NCI-H1417 (cell line): ENCODE measurements at regions not wholly inside any gene's neighbourhood (a gene's known extent, or its start where the extent isn't known, plus 50 kb on each side); places are given as distances from the start of the nearest gene placed in this dataset.

ENCODE experiments used
- DNase-seq, 3 experiments: peaks; one replicate each; lab custom pipeline; 2025; lab: John Stamatoyannopoulos, UW

DNA sequence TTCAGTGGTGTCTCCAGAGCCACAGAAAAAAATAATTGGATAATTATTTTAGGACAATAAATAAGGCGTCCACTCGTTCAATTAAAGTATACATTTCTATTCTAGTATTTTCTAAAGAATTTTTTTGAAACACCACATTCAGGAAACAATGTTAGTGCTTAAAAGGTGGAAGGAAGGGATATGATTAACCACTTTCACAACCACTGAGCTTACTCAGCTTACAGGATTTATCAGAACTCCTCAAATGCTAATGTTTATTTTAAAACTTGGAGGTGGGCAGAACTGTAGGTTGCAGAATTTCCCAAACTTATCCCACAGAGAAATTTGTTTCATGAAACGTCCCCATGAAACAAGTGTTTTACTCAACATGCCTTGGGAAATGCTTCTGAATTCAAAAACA is 54.3 kb upstream of the MAGEB2 start:
- DNase-seq: no peak
